RCC 7860 (cell line): ENCODE measurements at regions not wholly inside any gene's neighbourhood (a gene's known extent, or its start where the extent isn't known, plus 50 kb on each side); places are given as distances from the start of the nearest gene placed in this dataset.

ENCODE experiments used
- DNase-seq: peaks from one replicate; pipeline ENCODE4 v3.0.0-alpha.2; 2015; ENCODE audit warnings: low spot score
- FAIRE-seq: peaks from 2 replicates; lab custom pipeline; 2012; peaks lifted over from hg19 to GRCh38; lab: Jason Lieb, UNC

- FAIRE-seq: no peak
These were observed 172.1 kb upstream of the GLI2 start for GRCh38 chr2:120563616-120564015.

GRCh38 chr2:120564213-120565094, 171.2 kb upstream of the GLI2 start:
- DNase-seq (no peak), FAIRE-seq (no peak)

More at GRCh38 chr2:120563616-120564015, 172.1 kb upstream of the GLI2 start:
- no peak for DNase-seq

GRCh38 chr2:120565095-120565460, 170.6 kb upstream of the GLI2 start:
- DNase-seq (no peak), FAIRE-seq (no peak)

GRCh38 chr2:120565929-120566328, 169.7 kb upstream of the GLI2 start:
- no peak for DNase-seq
- no peak for FAIRE-seq

GRCh38 chr2:120566331-120567035, 169.2 kb upstream of the GLI2 start:
- DNase-seq: peak; percentile 80
- no peak for FAIRE-seq

GRCh38 chr2:120567128-120567527, 168.5 kb upstream of the GLI2 start:
- DNase-seq (no peak), FAIRE-seq (no peak)

GRCh38 chr2:120568089-120568974, 167.3 kb upstream of the GLI2 start:
- FAIRE-seq (no peak), DNase-seq (no peak)

- FAIRE-seq (no peak), DNase-seq (no peak)
These were observed 166.7 kb upstream of the GLI2 start for GRCh38 chr2:120568975-120569268.

- FAIRE-seq: no peak
- no peak for DNase-seq
These were observed 165.7 kb upstream of the GLI2 start for GRCh38 chr2:120570001-120570400.

GRCh38 chr2:120570546-120570945, 165.1 kb upstream of the GLI2 start:
- DNase-seq: no peak
- FAIRE-seq: no peak

GRCh38 chr2:120571015-120571728, 164.5 kb upstream of the GLI2 start:
- no peak for DNase-seq
- no peak for FAIRE-seq

- no peak for FAIRE-seq
- no peak for DNase-seq
These were observed 163.4 kb upstream of the GLI2 start for GRCh38 chr2:120572226-120572625.

- FAIRE-seq (no peak), DNase-seq (no peak)
These were observed 161.0 kb upstream of the GLI2 start for GRCh38 chr2:120574620-120575019.

- DNase-seq (no peak), FAIRE-seq (no peak)
These were observed 159.7 kb upstream of the GLI2 start for GRCh38 chr2:120575966-120576365.

GRCh38 chr2:120576509-120577474, 158.9 kb upstream of the GLI2 start:
- FAIRE-seq (no peak), DNase-seq (no peak)

GRCh38 chr2:120577721-120578295, 157.9 kb upstream of the GLI2 start:
- DNase-seq: no peak
- no peak for FAIRE-seq

- DNase-seq: no peak
- no peak for FAIRE-seq
These were observed 156.9 kb upstream of the GLI2 start for GRCh38 chr2:120578576-120579352.

- FAIRE-seq: no peak
- no peak for DNase-seq
These were observed 155.6 kb upstream of the GLI2 start for GRCh38 chr2:120579916-120580685.
